ENCODE measurements at regions not wholly inside any gene's neighbourhood (a gene's known extent, or its start where the extent isn't known, plus 50 kb on each side); places are given as distances from the start of the nearest gene placed in this dataset.

GRCh38 chr17:55661963-55662834 is 60.5 kb downstream of the TMEM100 start:
- Histone ChIP-seq H4K91ac (ENCODE audit: low read depth, low read length, poor library complexity) (no peak overlapping the region), H2AFZ (ENCODE audit: low read length) (no peak overlapping the region), H4K8ac (ENCODE audit: low read depth, low read length) (no peak overlapping the region), H3K4me2 (ENCODE audit: insufficient read depth, low read length, poor library complexity, severe bottlenecking) (no peak overlapping the region), H3K27ac (replicated peaks; ENCODE audit: low read length) (no peak overlapping the region), H2BK120ac (ENCODE audit: low read depth, low read length) (no peak overlapping the region), H2BK15ac (ENCODE audit: low read length) (no peak overlapping the region), H3K14ac (ENCODE audit: low read length) (no peak overlapping the region), H3K79me1 (ENCODE audit: low read depth, low read length) (no peaks in the 10 kb centered on the region), H3K36me3 (replicated peaks in 1 of 2; ENCODE audit: control insufficient read depth in 2 of 2, insufficient read depth in 2 of 2, low read length in 2 of 2) (no peaks in the 10 kb centered on the region), H3K9ac (ENCODE audit: low read depth, low read length, poor library complexity) (no peak overlapping the region), H2BK5ac (ENCODE audit: low read length) (no peak overlapping the region), H3K4ac (ENCODE audit: low read length) (no peak overlapping the region), H2AK5ac (ENCODE audit: low read depth, low read length) (no peak overlapping the region), H3K23ac (ENCODE audit: low read depth, low read length, poor library complexity) (no peak overlapping the region), H3K4me1 (ENCODE audit: control insufficient read depth in 2 of 2, insufficient read depth in 1 of 2, low read depth in 1 of 2, low read length in 2 of 2) (no peaks in the 10 kb centered on the region), H2BK12ac (ENCODE audit: low read length) (no peak overlapping the region), H3K27me3 (ENCODE audit: control insufficient read depth in 3 of 3, insufficient read depth in 3 of 3, low read depth in 1 of 3, low read length in 3 of 3) (no peaks in the 10 kb centered on the region), H3K18ac (ENCODE audit: low read length) (no peak overlapping the region), H3K4me3 (ENCODE audit: low read length in 2 of 2) (no peak overlapping the region), H3K9me3 (replicated peaks in 1 of 2; ENCODE audit: control insufficient read depth in 2 of 2, insufficient read depth in 1 of 2, low read depth in 1 of 2, low read length in 2 of 2) (no peaks in the 10 kb centered on the region)
- no peak for DNase-seq (ENCODE audit: low spot score)
- no CpG with 5 or more reads among the region's 10 CpGs for WGBS, 2 donors (ENCODE audit: extremely low coverage in 2 of 2, insufficient read length in 2 of 2, insufficient replicate concordance in 1 of 2)

- WGBS, 2 donors (ENCODE audit: extremely low coverage in 2 of 2, insufficient read length in 2 of 2, insufficient replicate concordance in 1 of 2) = no CpG with 5 or more reads among the region's 2 CpGs
These were observed 61.4 kb downstream of the TMEM100 start for GRCh38 chr17:55661256-55661758.

GRCh38 chr17:55660178-55660886 is 62.3 kb downstream of the TMEM100 start:
- Histone ChIP-seq H3K14ac (ENCODE audit: low read length) (no peak overlapping the region), H4K8ac (ENCODE audit: low read depth, low read length) (no peak overlapping the region), H3K4me1 (ENCODE audit: control insufficient read depth in 2 of 2, insufficient read depth in 1 of 2, low read depth in 1 of 2, low read length in 2 of 2) (no peaks in the 10 kb centered on the region), H3K23ac (ENCODE audit: low read depth, low read length, poor library complexity) (no peak overlapping the region), H3K4me2 (ENCODE audit: insufficient read depth, low read length, poor library complexity, severe bottlenecking) (no peak overlapping the region), H3K79me1 (ENCODE audit: low read depth, low read length) (no peaks in the 10 kb centered on the region), H2AK5ac (ENCODE audit: low read depth, low read length) (no peak overlapping the region), H2BK12ac (ENCODE audit: low read length) (no peak overlapping the region), H3K36me3 (replicated peaks in 1 of 2; ENCODE audit: control insufficient read depth in 2 of 2, insufficient read depth in 2 of 2, low read length in 2 of 2) (no peaks in the 10 kb centered on the region), H3K9me3 (replicated peaks in 1 of 2; ENCODE audit: control insufficient read depth in 2 of 2, insufficient read depth in 1 of 2, low read depth in 1 of 2, low read length in 2 of 2) (no peaks in the 10 kb centered on the region), H2BK5ac (ENCODE audit: low read length) (no peak overlapping the region), H3K9ac (ENCODE audit: low read depth, low read length, poor library complexity) (no peak overlapping the region), H3K4me3 (ENCODE audit: low read length in 2 of 2) (no peak overlapping the region), H2BK120ac (ENCODE audit: low read depth, low read length) (no peak overlapping the region), H4K91ac (ENCODE audit: low read depth, low read length, poor library complexity) (no peak overlapping the region), H2BK15ac (ENCODE audit: low read length) (no peak overlapping the region), H3K4ac (ENCODE audit: low read length) (no peak overlapping the region), H3K27me3 (ENCODE audit: control insufficient read depth in 3 of 3, insufficient read depth in 3 of 3, low read depth in 1 of 3, low read length in 3 of 3) (no peaks in the 10 kb centered on the region), H2AFZ (ENCODE audit: low read length) (no peak overlapping the region), H3K18ac (ENCODE audit: low read length) (no peak overlapping the region), H3K27ac (replicated peaks; ENCODE audit: low read length) (no peak overlapping the region)
- WGBS, 2 donors (ENCODE audit: extremely low coverage in 2 of 2, insufficient read length in 2 of 2, insufficient replicate concordance in 1 of 2) = no CpG with 5 or more reads among the region's 2 CpGs
- no peak for DNase-seq (ENCODE audit: low spot score)

More at GRCh38 chr17:55661256-55661758, 61.4 kb downstream of the TMEM100 start:
- H3K18ac ChIP-seq (ENCODE audit: low read length) = no peak overlapping the region
- no peak overlapping the region for H4K91ac ChIP-seq (ENCODE audit: low read depth, low read length, poor library complexity)
- no peak overlapping the region for H3K14ac ChIP-seq (ENCODE audit: low read length)
- no peak overlapping the region for H2BK5ac ChIP-seq (ENCODE audit: low read length)
- no peak overlapping the region for H3K9ac ChIP-seq (ENCODE audit: low read depth, low read length, poor library complexity)
- H3K23ac ChIP-seq (ENCODE audit: low read depth, low read length, poor library complexity) = no peak overlapping the region
- no peak overlapping the region for H3K4me2 ChIP-seq (ENCODE audit: insufficient read depth, low read length, poor library complexity, severe bottlenecking)
- H3K36me3 ChIP-seq (replicated peaks in 1 of 2; ENCODE audit: control insufficient read depth in 2 of 2, insufficient read depth in 2 of 2, low read length in 2 of 2) = no peaks in the 10 kb centered on the region
- H3K27me3 ChIP-seq (ENCODE audit: control insufficient read depth in 3 of 3, insufficient read depth in 3 of 3, low read depth in 1 of 3, low read length in 3 of 3) = no peaks in the 10 kb centered on the region
- H4K8ac ChIP-seq (ENCODE audit: low read depth, low read length) = no peak overlapping the region
- no peak overlapping the region for H2BK120ac ChIP-seq (ENCODE audit: low read depth, low read length)
- no peak overlapping the region for H2BK15ac ChIP-seq (ENCODE audit: low read length)
- no peak for DNase-seq (ENCODE audit: low spot score)
- no peak overlapping the region for H2AK5ac ChIP-seq (ENCODE audit: low read depth, low read length)
- no peaks in the 10 kb centered on the region for H3K9me3 ChIP-seq (replicated peaks in 1 of 2; ENCODE audit: control insufficient read depth in 2 of 2, insufficient read depth in 1 of 2, low read depth in 1 of 2, low read length in 2 of 2)
- no peaks in the 10 kb centered on the region for H3K4me1 ChIP-seq (ENCODE audit: control insufficient read depth in 2 of 2, insufficient read depth in 1 of 2, low read depth in 1 of 2, low read length in 2 of 2)
- no peak overlapping the region for H3K4ac ChIP-seq (ENCODE audit: low read length)
- H3K27ac ChIP-seq (replicated peaks; ENCODE audit: low read length) = no peak overlapping the region
- H2BK12ac ChIP-seq (ENCODE audit: low read length) = no peak overlapping the region
- H3K79me1 ChIP-seq (ENCODE audit: low read depth, low read length) = no peaks in the 10 kb centered on the region
- H3K4me3 ChIP-seq (ENCODE audit: low read length in 2 of 2) = no peak overlapping the region
- H2AFZ ChIP-seq (ENCODE audit: low read length) = no peak overlapping the region

- Histone ChIP-seq H3K36me3 (replicated peaks in 1 of 2; ENCODE audit: control insufficient read depth in 2 of 2, insufficient read depth in 2 of 2, low read length in 2 of 2) (no peaks in the 10 kb centered on the region), H2AFZ (ENCODE audit: low read length) (no peak overlapping the region), H3K27me3 (ENCODE audit: control insufficient read depth in 3 of 3, insufficient read depth in 3 of 3, low read depth in 1 of 3, low read length in 3 of 3) (no peaks in the 10 kb centered on the region)
These were observed 63.0 kb downstream of the TMEM100 start for GRCh38 chr17:55659661-55660060.

More at GRCh38 chr17:55659661-55660060, 63.0 kb downstream of the TMEM100 start:
- Histone ChIP-seq H2AK5ac (ENCODE audit: low read depth, low read length) (no peak overlapping the region), H2BK5ac (ENCODE audit: low read length) (no peak overlapping the region), H3K9me3 (replicated peaks in 1 of 2; ENCODE audit: control insufficient read depth in 2 of 2, insufficient read depth in 1 of 2, low read depth in 1 of 2, low read length in 2 of 2) (no peaks in the 10 kb centered on the region), H4K91ac (ENCODE audit: low read depth, low read length, poor library complexity) (no peak overlapping the region), H2BK12ac (ENCODE audit: low read length) (no peak overlapping the region), H3K18ac (ENCODE audit: low read length) (no peak overlapping the region), H3K23ac (ENCODE audit: low read depth, low read length, poor library complexity) (no peak overlapping the region), H2BK120ac (ENCODE audit: low read depth, low read length) (no peak overlapping the region), H3K9ac (ENCODE audit: low read depth, low read length, poor library complexity) (no peak overlapping the region), H4K8ac (ENCODE audit: low read depth, low read length) (no peak overlapping the region), H2BK15ac (ENCODE audit: low read length) (no peak overlapping the region), H3K4me2 (ENCODE audit: insufficient read depth, low read length, poor library complexity, severe bottlenecking) (no peak overlapping the region), H3K79me1 (ENCODE audit: low read depth, low read length) (no peaks in the 10 kb centered on the region), H3K4me3 (ENCODE audit: low read length in 2 of 2) (no peak overlapping the region), H3K14ac (ENCODE audit: low read length) (no peak overlapping the region), H3K4me1 (ENCODE audit: control insufficient read depth in 2 of 2, insufficient read depth in 1 of 2, low read depth in 1 of 2, low read length in 2 of 2) (no peaks in the 10 kb centered on the region), H3K27ac (replicated peaks; ENCODE audit: low read length) (no peak overlapping the region), H3K4ac (ENCODE audit: low read length) (no peak overlapping the region)
- no peak for DNase-seq (ENCODE audit: low spot score)
- no CpG with 5 or more reads among the region's 2 CpGs for WGBS, 2 donors (ENCODE audit: extremely low coverage in 2 of 2, insufficient read length in 2 of 2, insufficient replicate concordance in 1 of 2)
